COLO829 (cell line): ENCODE measurements at regions not wholly inside any gene's neighbourhood (a gene's known extent, or its start where the extent isn't known, plus 50 kb on each side); places are given as distances from the start of the nearest gene placed in this dataset.

Experiments
- DNase-seq: peaks from one replicate; pipeline ENCODE4 v3.0.0; 2012; ENCODE audit warnings: low spot score

GRCh38 chr3:44090036-44090435 lies 151.7 kb upstream of the TOPAZ1 start:
- DNase-seq: no peak

GRCh38 chr3:44092497-44092896 lies 149.2 kb upstream of the TOPAZ1 start:
- no peak for DNase-seq

GRCh38 chr3:44093531-44093930 lies 148.2 kb upstream of the TOPAZ1 start:
- no peak for DNase-seq

- DNase-seq: no peak
Measured at GRCh38 chr3:44098656-44099415, 142.8 kb upstream of the TOPAZ1 start.

- peak; percentile 32 for DNase-seq
Measured at GRCh38 chr3:44099566-44100297, 142.0 kb upstream of the TOPAZ1 start.

GRCh38 chr3:44100298-44100695 lies 141.4 kb upstream of the TOPAZ1 start:
- DNase-seq: no peak

GRCh38 chr3:44104043-44104442 lies 137.6 kb upstream of the TOPAZ1 start:
- no peak for DNase-seq

GRCh38 chr3:44104668-44105321 lies 136.9 kb upstream of the TOPAZ1 start:
- DNase-seq: peak; percentile 30

- DNase-seq: no peak
Measured at GRCh38 chr3:44105571-44105970, 136.1 kb upstream of the TOPAZ1 start.

- DNase-seq: peak; percentile 91
Measured at GRCh38 chr3:44106756-44107155, 134.9 kb upstream of the TOPAZ1 start.

GRCh38 chr3:44108481-44108880 lies 133.2 kb upstream of the TOPAZ1 start:
- no peak for DNase-seq

- DNase-seq: no peak
Measured at GRCh38 chr3:44109771-44110361, 131.8 kb upstream of the TOPAZ1 start.

- no peak for DNase-seq
Measured at GRCh38 chr3:44110648-44111047, 131.0 kb upstream of the TOPAZ1 start.

GRCh38 chr3:44111482-44111881 lies 130.2 kb upstream of the TOPAZ1 start:
- no peak for DNase-seq

GRCh38 chr3:44114142-44114541 lies 127.5 kb upstream of the TOPAZ1 start:
- DNase-seq: no peak

GRCh38 chr3:44117239-44117638 lies 124.4 kb upstream of the TOPAZ1 start:
- no peak for DNase-seq

- no peak for DNase-seq
Measured at GRCh38 chr3:44117736-44118135, 124.0 kb upstream of the TOPAZ1 start.

- peak; percentile 51 for DNase-seq
Measured at GRCh38 chr3:44120721-44121582, 120.7 kb upstream of the TOPAZ1 start.

- DNase-seq: no peak
Measured at GRCh38 chr3:44125246-44125645, 116.4 kb upstream of the TOPAZ1 start.

GRCh38 chr3:44125882-44126281 lies 115.8 kb upstream of the TOPAZ1 start:
- no peak for DNase-seq

GRCh38 chr3:44128057-44128775 lies 113.5 kb upstream of the TOPAZ1 start:
- DNase-seq: no peak
